Spinal cord (tissue), 9 donors: ENCODE measurements at regions not wholly inside any gene's neighbourhood (a gene's known extent, or its start where the extent isn't known, plus 50 kb on each side); places are given as distances from the start of the nearest gene placed in this dataset.
A peak's percentile ranks its signal among the peaks of the same experiment; 100 is the strongest.
"Not testable (repeated sequence)": the region's sequence is repeated elsewhere in the genome, so short reads cannot be mapped to it uniquely, and the experiment has no call there.

Experiments used
- DNase-seq, 6 donors: peaks; one replicate each; pipeline versions ENCODE4 v3.0.0 to v3.0.0-alpha.2; 2013 to 2015; ENCODE audit warnings: low spot score in 6 of 6, low read depth in 4 of 6
- H3K27ac ChIP-seq: one replicate; pipeline ENCODE4 v1.5.1; 2013; ENCODE audit warnings: low read depth, low read length, control low read depth
- H3K27me3 ChIP-seq: one replicate; pipeline ENCODE4 v1.6.1; 2013; ENCODE audit warnings: low read length; ENCODE audit not compliant: control insufficient read depth, insufficient read depth
- H3K36me3 ChIP-seq: one replicate; pipeline ENCODE4 v1.6.1; 2013; ENCODE audit warnings: low read length; ENCODE audit not compliant: control insufficient read depth, insufficient read depth
- H3K4me1 ChIP-seq: one replicate; pipeline ENCODE4 v1.6.1; 2013; ENCODE audit warnings: low read length; ENCODE audit not compliant: control insufficient read depth, insufficient read depth
- H3K4me3 ChIP-seq: one replicate; pipeline ENCODE4 v1.5.1; 2013; ENCODE audit warnings: low read depth, low read length, control low read depth
- H3K9me3 ChIP-seq: one replicate; pipeline ENCODE4 v1.6.1; 2013; ENCODE audit warnings: low read length; ENCODE audit not compliant: control insufficient read depth, insufficient read depth
- WGBS: methylation state at CpG from one replicate; pipeline ENCODE4 v1.1.5; 2013; ENCODE audit warnings: missing lambda C conversion rate; ENCODE audit not compliant: insufficient coverage; 5-methylcytosine and 5-hydroxymethylcytosine counted together
- donor health status: healthy.

DNA sequence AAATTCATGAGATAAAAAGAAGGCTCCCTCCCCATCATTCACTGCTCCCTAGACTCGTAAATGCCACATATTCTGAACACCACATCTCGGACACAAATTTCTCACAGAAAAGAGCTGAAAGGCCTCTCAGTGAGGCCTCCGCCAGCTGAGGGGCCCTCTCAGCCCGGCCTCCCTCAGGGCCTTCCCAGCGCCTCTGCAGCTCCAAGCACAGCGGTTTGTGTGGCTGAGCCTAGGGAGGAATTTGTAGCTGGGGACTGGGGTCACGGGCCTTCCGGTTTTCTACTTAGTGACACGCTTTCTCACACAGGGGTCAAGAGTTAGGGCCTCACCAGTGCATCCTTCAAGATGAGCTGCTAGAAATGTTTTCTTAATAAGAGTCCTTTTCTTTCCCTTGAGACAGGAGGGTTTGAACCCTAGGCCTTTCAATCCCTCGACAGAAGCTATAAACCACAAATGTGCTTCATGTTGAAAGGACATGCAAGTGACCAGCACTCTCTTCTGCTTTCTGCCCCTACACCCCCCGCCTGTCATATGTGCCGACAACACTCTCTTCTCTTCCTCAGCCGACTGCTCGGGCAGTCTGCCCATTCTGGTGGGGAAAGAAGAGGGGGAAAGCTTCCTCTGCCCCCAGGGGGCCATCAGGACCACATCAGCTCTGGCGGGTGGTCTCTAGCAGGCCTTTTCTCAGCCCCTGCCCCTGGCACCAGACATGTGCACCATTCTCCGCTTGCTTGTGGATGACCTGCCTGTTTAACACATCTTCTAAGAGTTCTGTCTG, 104.9 kb downstream of the CHIC2 start:
- H3K36me3 ChIP-seq: no peaks in the 10 kb centered on the region
- H3K27ac ChIP-seq: no peak overlapping the region
- no peaks in the 10 kb centered on the region for H3K27me3 ChIP-seq
- H3K4me3 ChIP-seq: no peak overlapping the region
- 68% methylated on average over 13 of the region's 16 CpGs for WGBS
- DNase-seq: peak in 1 of 6 donors; percentile 63
- H3K9me3 ChIP-seq: no peaks in the 10 kb centered on the region
- peaks cover 12% of the 10 kb centered on the region for H3K4me1 ChIP-seq

GRCh38 chr4:53956454-53956853, 108.0 kb downstream of the CHIC2 start:
- Histone ChIP-seq H3K27me3 (no peaks in the 10 kb centered on the region), H3K4me1 (peaks cover 4% of the 10 kb centered on the region), H3K27ac (no peak overlapping the region), H3K36me3 (no peaks in the 10 kb centered on the region), H3K4me3 (no peak overlapping the region), H3K9me3 (no peaks in the 10 kb centered on the region)
- no peak for DNase-seq

- Histone ChIP-seq H3K4me1 (peaks cover 4% of the 10 kb centered on the region), H3K9me3 (no peaks in the 10 kb centered on the region), H3K27ac (no peak overlapping the region), H3K4me3 (no peak overlapping the region), H3K27me3 (no peaks in the 10 kb centered on the region), H3K36me3 (no peaks in the 10 kb centered on the region)
- no peak for DNase-seq
- WGBS: 61% methylated on average over 5 of the region's 5 CpGs
Observed at GRCh38 chr4:53956053-53956452, 108.4 kb downstream of the CHIC2 start.

- no peaks in the 10 kb centered on the region for H3K36me3 ChIP-seq
- no peak overlapping the region for H3K4me3 ChIP-seq
- no peaks in the 10 kb centered on the region for H3K4me1 ChIP-seq
- no peak overlapping the region for H3K27ac ChIP-seq
- peak in 1 of 6 donors; percentile 20 for DNase-seq
- H3K27me3 ChIP-seq: no peaks in the 10 kb centered on the region
- H3K9me3 ChIP-seq: no peaks in the 10 kb centered on the region
- WGBS: 87% methylated on average over 3 of the region's 4 CpGs
Observed at GRCh38 chr4:53951414-53951813, 113.0 kb downstream of the CHIC2 start.

DNA sequence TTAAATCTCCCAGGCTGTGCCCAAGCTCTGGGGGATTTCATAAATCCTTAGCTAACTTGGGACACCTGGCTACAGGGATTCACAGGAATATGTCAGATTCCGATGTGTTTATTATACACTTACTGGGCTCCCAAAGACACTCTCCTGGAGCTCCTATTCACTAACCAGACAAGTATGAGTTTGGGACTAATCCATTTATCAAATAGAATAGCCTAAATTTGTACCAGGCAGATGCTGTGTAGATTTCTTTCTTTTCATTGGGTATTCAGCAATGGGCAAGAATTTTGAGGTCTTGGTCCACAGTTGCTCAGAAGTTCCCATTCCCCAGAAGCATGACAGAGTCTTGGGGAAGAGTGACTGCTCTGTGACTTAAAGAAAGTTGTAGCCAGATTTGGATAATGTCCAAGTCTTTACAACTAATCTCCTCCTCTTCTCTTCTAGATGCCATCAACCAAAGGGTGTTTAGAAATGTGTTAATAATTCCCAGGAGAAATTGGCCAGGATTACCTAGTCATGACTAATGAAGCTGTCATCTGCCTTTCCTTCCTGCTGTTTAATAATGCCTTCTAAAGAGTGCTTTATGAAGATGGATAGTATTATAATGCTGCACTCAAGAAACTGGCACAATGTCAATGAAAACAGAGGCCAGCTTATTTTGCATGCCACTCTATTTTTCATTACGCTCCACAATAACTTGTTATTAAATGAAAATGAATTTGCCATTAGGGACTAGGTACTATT, 120.9 kb downstream of the CHIC2 start:
- peak in 1 of 6 donors; percentile 71 for DNase-seq
- H3K4me3 ChIP-seq: no peak overlapping the region
- no peak overlapping the region for H3K27ac ChIP-seq
- H3K9me3 ChIP-seq: no peaks in the 10 kb centered on the region
- no peaks in the 10 kb centered on the region for H3K36me3 ChIP-seq
- WGBS: no CpG with 5 or more reads among the region's 2 CpGs
- no peaks in the 10 kb centered on the region for H3K4me1 ChIP-seq
- no peaks in the 10 kb centered on the region for H3K27me3 ChIP-seq

DNA sequence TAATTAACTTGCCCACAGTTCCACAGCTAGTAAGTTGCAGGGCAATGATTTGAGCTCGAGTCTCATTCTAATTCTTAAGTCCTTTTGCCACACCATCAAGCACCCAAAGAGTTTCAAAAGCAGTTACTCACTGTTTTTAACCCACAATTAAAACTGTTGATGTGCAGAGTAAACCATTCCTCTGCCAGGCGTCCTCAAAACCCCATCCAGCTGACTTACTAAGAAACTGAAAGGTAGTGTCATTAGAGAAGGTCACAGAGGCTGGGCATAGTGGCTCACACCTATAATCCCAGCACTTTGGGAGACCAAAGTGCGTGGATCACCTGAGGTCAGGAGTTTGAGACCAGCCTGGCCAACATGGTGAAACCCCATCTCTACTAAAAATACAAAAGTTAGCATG, 121.7 kb downstream of the CHIC2 start:
- no peaks in the 10 kb centered on the region for H3K36me3 ChIP-seq
- no peak overlapping the region for H3K27ac ChIP-seq
- no peaks in the 10 kb centered on the region for H3K9me3 ChIP-seq
- WGBS: 100% methylated on average over 1 of the region's 3 CpGs
- no peak overlapping the region for H3K4me3 ChIP-seq
- DNase-seq: no peak
- H3K4me1 ChIP-seq: no peaks in the 10 kb centered on the region
- no peaks in the 10 kb centered on the region for H3K27me3 ChIP-seq

- no peak for DNase-seq
- Histone ChIP-seq H3K4me3 (no peak overlapping the region), H3K36me3 (no peaks in the 10 kb centered on the region), H3K27me3 (no peaks in the 10 kb centered on the region), H3K4me1 (no peaks in the 10 kb centered on the region), H3K9me3 (no peaks in the 10 kb centered on the region), H3K27ac (no peak overlapping the region)
- 88% methylated on average over 3 of the region's 4 CpGs for WGBS
Observed at GRCh38 chr4:53941331-53941730, 123.1 kb downstream of the CHIC2 start.

- WGBS: no CpG with 5 or more reads among the region's 3 CpGs
- not testable (repeated sequence) for DNase-seq, H3K36me3 ChIP-seq, H3K4me1 ChIP-seq, H3K4me3 ChIP-seq, H3K9me3 ChIP-seq, H3K27ac ChIP-seq, H3K27me3 ChIP-seq
Observed at GRCh38 chr4:53939892-53940291, 124.5 kb downstream of the CHIC2 start.

DNA sequence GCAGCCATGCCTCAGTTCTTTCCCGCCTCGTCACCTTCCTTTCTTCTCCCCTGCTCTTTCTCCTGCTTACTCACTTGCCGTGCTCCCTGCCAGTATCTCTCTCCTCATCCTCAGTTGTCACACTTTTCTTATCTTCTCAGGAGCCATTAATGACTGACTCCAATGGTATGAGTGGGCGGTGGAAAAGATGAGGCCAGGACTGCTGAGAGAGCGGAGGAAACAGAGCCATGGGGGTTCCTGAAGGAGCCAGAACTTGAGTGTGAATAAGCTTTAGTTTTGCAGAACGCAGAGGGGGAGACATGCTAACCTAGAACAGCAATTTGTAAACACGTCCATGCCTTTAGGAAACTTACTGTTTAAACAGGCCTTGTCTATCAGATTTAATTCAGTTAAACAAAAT, 126.5 kb downstream of the CHIC2 start:
- WGBS: 93% methylated on average over 4 of the region's 7 CpGs

GRCh38 chr4:53937327-53937726, 127.1 kb downstream of the CHIC2 start:
- H3K27me3 ChIP-seq: no peaks in the 10 kb centered on the region
- no CpG with 5 or more reads among the region's 2 CpGs for WGBS
- no peak overlapping the region for H3K4me3 ChIP-seq
- no peak for DNase-seq
- no peaks in the 10 kb centered on the region for H3K4me1 ChIP-seq
- H3K36me3 ChIP-seq: no peaks in the 10 kb centered on the region
- no peak overlapping the region for H3K27ac ChIP-seq
- no peaks in the 10 kb centered on the region for H3K9me3 ChIP-seq

More for the DNA sequence above, 126.5 kb downstream of the CHIC2 start:
- no peak overlapping the region for H3K27ac ChIP-seq
- no peaks in the 10 kb centered on the region for H3K4me1 ChIP-seq
- H3K9me3 ChIP-seq: no peaks in the 10 kb centered on the region
- peak in 1 of 6 donors; percentile 19 for DNase-seq
- H3K4me3 ChIP-seq: no peak overlapping the region
- no peaks in the 10 kb centered on the region for H3K27me3 ChIP-seq
- H3K36me3 ChIP-seq: no peaks in the 10 kb centered on the region
